Endothelial cell of umbilical vein (primary cell): ENCODE measurements at regions not wholly inside any gene's neighbourhood (a gene's known extent, or its start where the extent isn't known, plus 50 kb on each side); places are given as distances from the start of the nearest gene placed in this dataset.

Experiments
- BruUV-seq: library from RNA; stranded (reverse); fragments of 400-500 nt; replicated peaks from 2 replicates; lab custom pipeline; 2021; lab: Mats Ljungman, UMichigan
- CTCF ChIA-PET: fragments of 300-600, 350-600 bp; sonication (Branson Sonifier 250); formaldehyde crosslinking; loops from one replicate; lab custom pipeline; 2021; ENCODE audit warnings: antibody characterized with exemption, inconsistent platforms; lab: Charles Lee
- POLR2A ChIA-PET: fragments of 300-600, 350-600 bp; sonication (Branson Sonifier 250); formaldehyde crosslinking; loops from one replicate; lab custom pipeline; 2021; ENCODE audit warnings: antibody characterized with exemption, inconsistent platforms; lab: Charles Lee
- DNase-seq: peaks from one replicate; pipeline ENCODE4 v3.0.0-alpha.2; 2011; ENCODE audit warnings: low read depth, low spot score
- FAIRE-seq: peaks from 2 replicates; lab custom pipeline; 2011; peaks lifted over from hg19 to GRCh38; lab: Jason Lieb, UNC
- H2AFZ ChIP-seq: 2 replicates; pipeline ENCODE4 v1.6.0; 2012; ENCODE audit warnings: low read depth, low read length, control low read depth, inconsistent platforms
- H3K27ac ChIP-seq: 2 replicates; pipeline ENCODE4 v1.5.1; 2011; ENCODE audit warnings: low read depth, mild to moderate bottlenecking, control low read depth, low read length, moderate library complexity; ENCODE audit not compliant: insufficient read depth
- H3K27me3 ChIP-seq, 2 experiments: 2 replicates each; pipeline versions ENCODE4 v1.6.0 to v1.6.1; 2011; ENCODE audit warnings: low read length in 2 of 2, mixed read lengths in 1 of 2; ENCODE audit not compliant: control insufficient read depth in 2 of 2, insufficient read depth in 2 of 2
- H3K36me3 ChIP-seq, 2 experiments: 2 replicates in 1 of 2; 3 replicates in 1 of 2; pipeline ENCODE4 v1.5.1; 2011; ENCODE audit warnings: low read length in 2 of 2, mild to moderate bottlenecking in 1 of 2, moderate library complexity in 1 of 2; ENCODE audit not compliant: control insufficient read depth in 2 of 2, insufficient read depth in 2 of 2; ENCODE audit errors: extremely low read depth in 1 of 2
- H3K4me1 ChIP-seq: 3 replicates; pipeline ENCODE4 v1.5.1; 2011; ENCODE audit warnings: mild to moderate bottlenecking, low read length; ENCODE audit not compliant: control insufficient read depth, insufficient read depth; ENCODE audit errors: extremely low read depth
- H3K4me2 ChIP-seq: 2 replicates; pipeline ENCODE4 v1.6.1; 2011; ENCODE audit warnings: low read length, control low read depth, mixed read lengths; ENCODE audit not compliant: insufficient read depth
- H3K4me3 ChIP-seq, 3 experiments: fragments of 200-600 bp in 1 of 3; sonication (generic), shearing (Covaris generic) in 1 of 3; replicated peaks in 1 of 3; 2 replicates each; pipeline ENCODE4 v1.5.1; 2011 to 2016; ENCODE audit warnings: control low read depth in 3 of 3, low read length in 3 of 3, mild to moderate bottlenecking in 2 of 3, inconsistent platforms in 1 of 3, low read depth in 1 of 3, moderate library complexity in 1 of 3; ENCODE audit not compliant: insufficient read depth in 1 of 3
- H3K79me2 ChIP-seq: 2 replicates; pipeline ENCODE4 v1.6.0; 2012; ENCODE audit warnings: low read length, inconsistent platforms; ENCODE audit not compliant: control insufficient read depth, insufficient read depth
- H3K9ac ChIP-seq: replicated peaks from 2 replicates; pipeline ENCODE3; 2011; ENCODE audit warnings: low read length, control low read depth; ENCODE audit not compliant: insufficient read depth; ENCODE audit errors: extremely low read depth
- H3K9me1 ChIP-seq: replicated peaks from 3 replicates; pipeline ENCODE4 v1.6.0; 2011; ENCODE audit warnings: mild to moderate bottlenecking, low read length; ENCODE audit not compliant: control insufficient read depth, insufficient read depth; ENCODE audit errors: extremely low read depth
- H3K9me3 ChIP-seq: replicated peaks from 2 replicates; pipeline ENCODE4 v1.5.1; 2012; ENCODE audit warnings: low read length, inconsistent platforms; ENCODE audit not compliant: control insufficient read depth, insufficient read depth
- H4K20me1 ChIP-seq: replicated peaks from 2 replicates; pipeline ENCODE3; 2011; ENCODE audit warnings: mild to moderate bottlenecking, low read length; ENCODE audit not compliant: control insufficient read depth, insufficient read depth; ENCODE audit errors: extremely low read depth
- EZH2 ChIP-seq: IDR thresholded peaks from 2 replicates; pipeline ENCODE4 v1.6.1; 2012; ENCODE audit warnings: borderline replicate concordance, low read depth, mild to moderate bottlenecking, moderate library complexity, low read length, inconsistent platforms; ENCODE audit not compliant: severe bottlenecking
- FOS ChIP-seq: IDR thresholded peaks from 2 replicates; pipeline ENCODE4 v1.6.1; 2011; ENCODE audit warnings: mild to moderate bottlenecking, low read length, moderate library complexity, borderline replicate concordance; ENCODE audit not compliant: insufficient read depth
- JUN ChIP-seq: IDR thresholded peaks from 2 replicates; pipeline ENCODE4 v1.6.1; 2011; ENCODE audit warnings: borderline replicate concordance, low read depth; ENCODE audit not compliant: insufficient read length, insufficient read depth
- MYC ChIP-seq: IDR thresholded peaks from one replicate; pipeline ENCODE4 v1.6.1; 2011; ENCODE audit warnings: mild to moderate bottlenecking, low read depth, low read length
- POLR2A ChIP-seq: IDR thresholded peaks from 2 replicates; pipeline ENCODE4 v1.6.1; 2012; ENCODE audit warnings: low read depth, mild to moderate bottlenecking, control low read depth, low read length
- dilution Hi-C: fragments of 300-500 bp; cut with MboI; formaldehyde crosslinking; loops from one replicate; pipeline ENCODE4 v1.15.0; 2019; ENCODE audit warnings: low sequenced_read_pairs; ENCODE audit not compliant: extremely low pct_ligation_motif_present
- intact Hi-C: fragments of 100-400 bp; cut with micrococcal nuclease; formaldehyde crosslinking; loops from one replicate; pipeline ENCODE4 v1.10.0; 2022
- TF ChIP-seq, protein P1 (sequence below): IDR thresholded peaks from 2 replicates; pipeline ENCODE4 v1.6.1; 2011; ENCODE audit not compliant: insufficient read depth, insufficient read length
- TF ChIP-seq, protein P2 (sequence below), 2 donors: IDR thresholded peaks; 1 replicate in 1 of 2; 2 replicates in 1 of 2; pipeline ENCODE4 v1.5.1; 2011; ENCODE audit warnings: low read length in 2 of 2, mild to moderate bottlenecking in 2 of 2, moderate library complexity in 2 of 2, control low read depth in 1 of 2, inconsistent platforms in 1 of 2, low read depth in 1 of 2; ENCODE audit not compliant: insufficient read depth in 1 of 2; ENCODE audit errors: extremely low read depth in 1 of 2

- Histone ChIP-seq H3K27me3 (no peaks in the 10 kb centered on the region), H3K27ac (no peak overlapping the region), H3K79me2 (no peaks in the 10 kb centered on the region), H3K4me2 (no peak overlapping the region), H2AFZ (no peak overlapping the region), H3K9ac (no peak overlapping the region), H3K9me1 (no peaks in the 10 kb centered on the region), H3K36me3 (no peaks in the 10 kb centered on the region), H4K20me1 (no peaks in the 10 kb centered on the region), H3K4me1 (no peaks in the 10 kb centered on the region), H3K4me3 (no peak overlapping the region), H3K9me3 (no peaks in the 10 kb centered on the region)
- intact Hi-C loops = no loop called here
- BruUV-seq = no TSS peak
- dilution Hi-C loops = no loop called here
- TF ChIP-seq, protein P1, sequence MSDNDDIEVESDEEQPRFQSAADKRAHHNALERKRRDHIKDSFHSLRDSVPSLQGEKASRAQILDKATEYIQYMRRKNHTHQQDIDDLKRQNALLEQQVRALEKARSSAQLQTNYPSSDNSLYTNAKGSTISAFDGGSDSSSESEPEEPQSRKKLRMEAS = no peak
- TF ChIP-seq EZH2 = no peak
- TF ChIP-seq, protein P2, sequence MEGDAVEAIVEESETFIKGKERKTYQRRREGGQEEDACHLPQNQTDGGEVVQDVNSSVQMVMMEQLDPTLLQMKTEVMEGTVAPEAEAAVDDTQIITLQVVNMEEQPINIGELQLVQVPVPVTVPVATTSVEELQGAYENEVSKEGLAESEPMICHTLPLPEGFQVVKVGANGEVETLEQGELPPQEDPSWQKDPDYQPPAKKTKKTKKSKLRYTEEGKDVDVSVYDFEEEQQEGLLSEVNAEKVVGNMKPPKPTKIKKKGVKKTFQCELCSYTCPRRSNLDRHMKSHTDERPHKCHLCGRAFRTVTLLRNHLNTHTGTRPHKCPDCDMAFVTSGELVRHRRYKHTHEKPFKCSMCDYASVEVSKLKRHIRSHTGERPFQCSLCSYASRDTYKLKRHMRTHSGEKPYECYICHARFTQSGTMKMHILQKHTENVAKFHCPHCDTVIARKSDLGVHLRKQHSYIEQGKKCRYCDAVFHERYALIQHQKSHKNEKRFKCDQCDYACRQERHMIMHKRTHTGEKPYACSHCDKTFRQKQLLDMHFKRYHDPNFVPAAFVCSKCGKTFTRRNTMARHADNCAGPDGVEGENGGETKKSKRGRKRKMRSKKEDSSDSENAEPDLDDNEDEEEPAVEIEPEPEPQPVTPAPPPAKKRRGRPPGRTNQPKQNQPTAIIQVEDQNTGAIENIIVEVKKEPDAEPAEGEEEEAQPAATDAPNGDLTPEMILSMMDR (IDR thresholded peaks at IDR 0.05; ENCODE audit: extremely low read depth in 1 of 2, insufficient read depth in 1 of 2, low read depth in 1 of 2, low read length in 2 of 2) = no peak
- no peak for TF ChIP-seq POLR2A
- no peak for TF ChIP-seq FOS
- TF ChIP-seq MYC = no peak
- no peak for TF ChIP-seq JUN
- CTCF ChIA-PET = interaction anchor here (1.0 kb wide), 1 partner anchor 85 kb away, joined by 3 read pairs; no protein-coding TSS in a partner anchor
- FAIRE-seq (no peak), DNase-seq (no peak)
- POLR2A ChIA-PET = no interaction called here
Observed at GRCh38 chr14:104520620-104521410, 58.7 kb upstream of the C14orf180 start.
